ENCODE measurements at regions not wholly inside any gene's neighbourhood (a gene's known extent, or its start where the extent isn't known, plus 50 kb on each side); places are given as distances from the start of the nearest gene placed in this dataset.

- no peak for TF ChIP-seq CTCF (IDR thresholded peaks at IDR 0.05)
- no peak for TF ChIP-seq POLR2AphosphoS5 (IDR thresholded peaks at IDR 0.05)
- no peak for TF ChIP-seq EP300 (IDR thresholded peaks at IDR 0.05; ENCODE audit: low read depth)
Measured at GRCh38 chr10:92761571-92761970, 71.8 kb downstream of the HHEX start.

Data from transverse colon (tissue), 4 donors.